ENCODE measurements at regions not wholly inside any gene's neighbourhood (a gene's known extent, or its start where the extent isn't known, plus 50 kb on each side); places are given as distances from the start of the nearest gene placed in this dataset.

GRCh38 chrX:47752685-47753084 lies 84.0 kb upstream of the ZNF81 start:
- TF ChIP-seq CTCF (IDR thresholded peaks at IDR 0.05): no peak
- no peak for TF ChIP-seq EZH2 (IDR thresholded peaks at IDR 0.05; ENCODE audit: borderline replicate concordance, insufficient read depth, low read depth, low read length, poor library complexity, severe bottlenecking)
